ENCODE measurements at regions not wholly inside any gene's neighbourhood (a gene's known extent, or its start where the extent isn't known, plus 50 kb on each side); places are given as distances from the start of the nearest gene placed in this dataset.

- no peak for DNase-seq (ENCODE audit: low spot score in 2 of 2)
These were observed 632.9 kb downstream of the MAFB start for GRCh38 chr20:40056171-40056570.

GRCh38 chr20:40055711-40056110 is 633.3 kb downstream of the MAFB start:
- no peak for DNase-seq (ENCODE audit: low spot score in 2 of 2)
- Histone ChIP-seq H3K4me3 (no peak overlapping the region), H3K9me3 (no peaks in the 10 kb centered on the region), H3K27ac (no peak overlapping the region), H3K27me3 (no peaks in the 10 kb centered on the region), H3K4me1 (peaks cover 0 to 4% (median 0%) of the 10 kb centered on the region in 4 donors), H3K36me3 (no peaks in the 10 kb centered on the region)
- TF ChIP-seq POLR2A (IDR thresholded peaks at IDR 0.05) (no peak), EP300 (IDR thresholded peaks at IDR 0.05) (no peak), CTCF (IDR thresholded peaks at IDR 0.05) (no peak)

More at GRCh38 chr20:40056171-40056570, 632.9 kb downstream of the MAFB start:
- Histone ChIP-seq H3K9me3 (no peaks in the 10 kb centered on the region), H3K4me1 (peaks cover 0 to 4% (median 0%) of the 10 kb centered on the region in 4 donors), H3K4me3 (no peak overlapping the region), H3K27ac (no peak overlapping the region), H3K27me3 (no peaks in the 10 kb centered on the region), H3K36me3 (no peaks in the 10 kb centered on the region)
- TF ChIP-seq POLR2A (IDR thresholded peaks at IDR 0.05) (no peak), EP300 (IDR thresholded peaks at IDR 0.05) (no peak), CTCF (IDR thresholded peaks at IDR 0.05) (no peak)
- 14 to 22% methylated on average over 1 of the region's 1 CpG for WGBS, 2 donors

- peaks cover 0 to 4% (median 0%) of the 10 kb centered on the region in 4 donors for H3K4me1 ChIP-seq
- WGBS, 2 donors: 68 to 82% methylated on average over 4 of the region's 4 CpGs
These were observed 634.7 kb downstream of the MAFB start for GRCh38 chr20:40054311-40054710.

GRCh38 chr20:40050596-40050995 is 638.4 kb downstream of the MAFB start:
- Histone ChIP-seq H3K4me3 (no peak overlapping the region), H3K27ac (no peak overlapping the region), H3K27me3 (no peaks in the 10 kb centered on the region), H3K4me1 (no peaks in the 10 kb centered on the region), H3K9me3 (no peaks in the 10 kb centered on the region), H3K36me3 (no peaks in the 10 kb centered on the region)
- 83 to 89% methylated on average over 2 of the region's 2 CpGs for WGBS, 2 donors
- no peak for DNase-seq (ENCODE audit: low spot score in 2 of 2)
- no peak for TF ChIP-seq CTCF (IDR thresholded peaks at IDR 0.05)
- no peak for TF ChIP-seq EP300 (IDR thresholded peaks at IDR 0.05)
- TF ChIP-seq POLR2A (IDR thresholded peaks at IDR 0.05): no peak

More at GRCh38 chr20:40054311-40054710, 634.7 kb downstream of the MAFB start:
- Histone ChIP-seq H3K4me3 (no peak overlapping the region), H3K9me3 (no peaks in the 10 kb centered on the region), H3K36me3 (no peaks in the 10 kb centered on the region), H3K27ac (no peak overlapping the region), H3K27me3 (no peaks in the 10 kb centered on the region)
- TF ChIP-seq POLR2A (IDR thresholded peaks at IDR 0.05): no peak
- TF ChIP-seq CTCF (IDR thresholded peaks at IDR 0.05): no peak
- TF ChIP-seq EP300 (IDR thresholded peaks at IDR 0.05): no peak
- DNase-seq (ENCODE audit: low spot score in 2 of 2): no peak

- no peaks in the 10 kb centered on the region for H3K27me3 ChIP-seq
- H3K4me3 ChIP-seq: no peak overlapping the region
- DNase-seq (ENCODE audit: low spot score in 2 of 2): no peak
- no peak overlapping the region for H3K27ac ChIP-seq
- TF ChIP-seq POLR2A (IDR thresholded peaks at IDR 0.05) (no peak), CTCF (IDR thresholded peaks at IDR 0.05) (no peak), EP300 (IDR thresholded peaks at IDR 0.05) (no peak)
- no peaks in the 10 kb centered on the region for H3K4me1 ChIP-seq
- H3K9me3 ChIP-seq: no peaks in the 10 kb centered on the region
- no peaks in the 10 kb centered on the region for H3K36me3 ChIP-seq
These were observed 639.2 kb downstream of the MAFB start for GRCh38 chr20:40049854-40050253.

Data from tibial nerve (tissue), 4 donors.